ENCODE measurements at regions not wholly inside any gene's neighbourhood (a gene's known extent, or its start where the extent isn't known, plus 50 kb on each side); places are given as distances from the start of the nearest gene placed in this dataset.

DNA sequence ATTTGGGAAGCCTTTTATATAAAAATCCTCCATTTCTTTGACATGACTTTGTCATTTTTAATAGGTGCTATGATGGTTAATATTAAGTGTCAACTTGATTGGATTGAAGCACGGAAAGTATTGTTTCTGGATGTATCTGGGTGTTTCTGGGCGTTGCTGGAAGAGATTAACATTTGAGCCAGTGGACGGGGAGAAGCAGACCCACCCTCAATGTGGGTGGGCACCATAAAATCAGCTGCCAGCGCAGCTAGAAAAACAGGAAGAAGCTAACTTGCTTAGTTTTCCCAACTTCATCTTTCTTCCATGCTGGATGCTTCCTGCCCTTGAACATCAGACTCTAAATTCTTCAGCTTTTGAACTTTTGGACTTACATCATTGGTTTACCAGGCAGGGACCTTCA lies 1003.0 kb downstream of the SORCS3 start:
- Histone ChIP-seq H3K27ac (ENCODE audit: low read depth, low read length) (no peak overlapping the region), H3K4me1 (replicated peaks in 1 of 4; ENCODE audit: control insufficient read depth in 3 of 4, insufficient read depth in 4 of 4, low read length in 3 of 4) (no peaks in the 10 kb centered on the region; a peak in 1 of 7 replicates), H3K4ac (replicated peaks; ENCODE audit: insufficient read length, low read depth, low read length) (no peak overlapping the region), H4K5ac (ENCODE audit: insufficient read length, low read depth, low read length) (no peak overlapping the region), H4K8ac (ENCODE audit: extremely low read depth, insufficient read depth, low read length) (no peak overlapping the region), H3K14ac (ENCODE audit: insufficient read length) (no peak overlapping the region), H3K23ac (ENCODE audit: insufficient read length) (no peak overlapping the region), H3K23me2 (ENCODE audit: low read depth, low read length) (no peaks in the 10 kb centered on the region), H2BK5ac (ENCODE audit: low read depth, low read length) (no peak overlapping the region), H2BK12ac (ENCODE audit: low read depth, low read length) (no peak overlapping the region), H2BK120ac (replicated peaks; ENCODE audit: low read depth, low read length) (no peak overlapping the region), H3K9ac (replicated peaks in 1 of 4; ENCODE audit: extremely low read depth in 1 of 4, low read depth in 3 of 4, low read length in 3 of 4) (no peak overlapping the region), H3K18ac (ENCODE audit: extremely low read depth, low read length) (no peak overlapping the region), H2AFZ (ENCODE audit: low read length) (no peak overlapping the region), H4K20me1 (replicated peaks in 1 of 2; ENCODE audit: control insufficient read depth in 1 of 2, insufficient read depth in 2 of 2, low read length in 2 of 2) (no peaks in the 10 kb centered on the region), H3K9me3 (ENCODE audit: insufficient read depth in 2 of 2, low read depth in 1 of 2, low read length in 1 of 2) (no peaks in the 10 kb centered on the region), H2BK15ac (ENCODE audit: low read length) (no peak overlapping the region), H2BK20ac (ENCODE audit: low read length) (no peak overlapping the region), H4K91ac (replicated peaks; ENCODE audit: insufficient read length, low read length) (no peak overlapping the region), H3K79me1 (ENCODE audit: low read depth, low read length) (no peaks in the 10 kb centered on the region), H3K4me3 (ENCODE audit: extremely low read depth in 1 of 4, insufficient read depth in 2 of 4, low read depth in 3 of 4, low read length in 4 of 4) (no peak overlapping the region), H2AK5ac (ENCODE audit: low read depth, low read length) (no peak overlapping the region), H3K79me2 (ENCODE audit: control insufficient read depth in 1 of 2, insufficient read depth in 2 of 2, low read length in 2 of 2) (no peaks in the 10 kb centered on the region), H3K4me2 (ENCODE audit: insufficient read depth in 1 of 2, low read depth in 2 of 2, low read length in 2 of 2) (no peak overlapping the region), H3K56ac (replicated peaks; ENCODE audit: insufficient read length, low read depth, low read length) (no peak overlapping the region), H3K36me3 (ENCODE audit: control insufficient read depth in 2 of 4, insufficient read depth in 4 of 4, low read length in 3 of 4) (no peaks in the 10 kb centered on the region), H3K27me3 (replicated peaks in 1 of 4; ENCODE audit: control insufficient read depth in 3 of 4, extremely low read depth in 1 of 4, insufficient read depth in 3 of 4, low read length in 3 of 4) (no peaks in the 10 kb centered on the region)
- POLR2A ChIA-PET (ENCODE audit: partially characterized antibody), result no interaction called here
- no peak for FAIRE-seq
- no peak for TF ChIP-seq ZNF274 (IDR thresholded peaks at IDR 0.05; ENCODE audit: borderline replicate concordance, extremely low read depth, low read length)
- TF ChIP-seq, protein P1, sequence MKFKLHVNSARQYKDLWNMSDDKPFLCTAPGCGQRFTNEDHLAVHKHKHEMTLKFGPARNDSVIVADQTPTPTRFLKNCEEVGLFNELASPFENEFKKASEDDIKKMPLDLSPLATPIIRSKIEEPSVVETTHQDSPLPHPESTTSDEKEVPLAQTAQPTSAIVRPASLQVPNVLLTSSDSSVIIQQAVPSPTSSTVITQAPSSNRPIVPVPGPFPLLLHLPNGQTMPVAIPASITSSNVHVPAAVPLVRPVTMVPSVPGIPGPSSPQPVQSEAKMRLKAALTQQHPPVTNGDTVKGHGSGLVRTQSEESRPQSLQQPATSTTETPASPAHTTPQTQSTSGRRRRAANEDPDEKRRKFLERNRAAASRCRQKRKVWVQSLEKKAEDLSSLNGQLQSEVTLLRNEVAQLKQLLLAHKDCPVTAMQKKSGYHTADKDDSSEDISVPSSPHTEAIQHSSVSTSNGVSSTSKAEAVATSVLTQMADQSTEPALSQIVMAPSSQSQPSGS (IDR thresholded peaks at IDR 0.05; ENCODE audit: low read length), result no peak
- no peak for TF ChIP-seq CTBP2 (IDR thresholded peaks at IDR 0.05; ENCODE audit: borderline replicate concordance, insufficient read depth, insufficient read length, low read length)
- no peak for TF ChIP-seq RBBP5 (IDR thresholded peaks at IDR 0.05; ENCODE audit: borderline replicate concordance, low read depth, low read length)
- TF ChIP-seq TCF12 (IDR thresholded peaks at IDR 0.05; ENCODE audit: low read depth, low read length), result no peak
- no peak for TF ChIP-seq RXRA (IDR thresholded peaks at IDR 0.05; ENCODE audit: insufficient read depth, low read depth, low read length)
- no peak for TF ChIP-seq KDM4A (IDR thresholded peaks at IDR 0.05; ENCODE audit: low read depth, low read length, severe bottlenecking)
- no peak for TF ChIP-seq CBX8 (IDR thresholded peaks at IDR 0.05; ENCODE audit: borderline replicate concordance, low read depth, low read length)
- CTCF ChIA-PET (ENCODE audit: partially characterized antibody), result interaction anchor here (1.0 kb wide), 1 partner anchor 219 kb away, joined by 3 read pairs; no protein-coding TSS in a partner anchor
- 93% methylated on average over 4 of the region's 4 CpGs; no CpG with 5 or more reads in 1 of the 2 experiments for WGBS, 2 experiments (ENCODE audit: extremely low coverage in 1 of 2, insufficient coverage in 1 of 2, insufficient read length in 1 of 2, insufficient replicate concordance in 2 of 2, low coverage in 1 of 2, low lambda C conversion rate in 2 of 2, missing lambda C conversion rate in 1 of 2)
- DNase-seq (ENCODE audit: low read depth in 1 of 2, low spot score in 2 of 2), result no peak
